ENCODE measurements at regions not wholly inside any gene's neighbourhood (a gene's known extent, or its start where the extent isn't known, plus 50 kb on each side); places are given as distances from the start of the nearest gene placed in this dataset.

- ATAC-seq (no peak), DNase-seq (ENCODE audit: low read depth, low spot score) (no peak)
- Histone ChIP-seq H3K4me1 (ENCODE audit: control insufficient read depth, insufficient read depth, low read length) (no peaks in the 10 kb centered on the region), H3K9me3 (ENCODE audit: control insufficient read depth, insufficient read depth, low read depth, low read length) (no peaks in the 10 kb centered on the region), H3K4me3 (ENCODE audit: low read depth in 2 of 2, low read length in 2 of 2) (no peak overlapping the region), H3K36me3 (ENCODE audit: control insufficient read depth, insufficient read depth, low read length) (no peaks in the 10 kb centered on the region), H3K27ac (ENCODE audit: low read length) (no peak overlapping the region), H3K27me3 (ENCODE audit: control insufficient read depth, insufficient read depth, low read length) (no peaks in the 10 kb centered on the region)
- TF ChIP-seq, protein P1, sequence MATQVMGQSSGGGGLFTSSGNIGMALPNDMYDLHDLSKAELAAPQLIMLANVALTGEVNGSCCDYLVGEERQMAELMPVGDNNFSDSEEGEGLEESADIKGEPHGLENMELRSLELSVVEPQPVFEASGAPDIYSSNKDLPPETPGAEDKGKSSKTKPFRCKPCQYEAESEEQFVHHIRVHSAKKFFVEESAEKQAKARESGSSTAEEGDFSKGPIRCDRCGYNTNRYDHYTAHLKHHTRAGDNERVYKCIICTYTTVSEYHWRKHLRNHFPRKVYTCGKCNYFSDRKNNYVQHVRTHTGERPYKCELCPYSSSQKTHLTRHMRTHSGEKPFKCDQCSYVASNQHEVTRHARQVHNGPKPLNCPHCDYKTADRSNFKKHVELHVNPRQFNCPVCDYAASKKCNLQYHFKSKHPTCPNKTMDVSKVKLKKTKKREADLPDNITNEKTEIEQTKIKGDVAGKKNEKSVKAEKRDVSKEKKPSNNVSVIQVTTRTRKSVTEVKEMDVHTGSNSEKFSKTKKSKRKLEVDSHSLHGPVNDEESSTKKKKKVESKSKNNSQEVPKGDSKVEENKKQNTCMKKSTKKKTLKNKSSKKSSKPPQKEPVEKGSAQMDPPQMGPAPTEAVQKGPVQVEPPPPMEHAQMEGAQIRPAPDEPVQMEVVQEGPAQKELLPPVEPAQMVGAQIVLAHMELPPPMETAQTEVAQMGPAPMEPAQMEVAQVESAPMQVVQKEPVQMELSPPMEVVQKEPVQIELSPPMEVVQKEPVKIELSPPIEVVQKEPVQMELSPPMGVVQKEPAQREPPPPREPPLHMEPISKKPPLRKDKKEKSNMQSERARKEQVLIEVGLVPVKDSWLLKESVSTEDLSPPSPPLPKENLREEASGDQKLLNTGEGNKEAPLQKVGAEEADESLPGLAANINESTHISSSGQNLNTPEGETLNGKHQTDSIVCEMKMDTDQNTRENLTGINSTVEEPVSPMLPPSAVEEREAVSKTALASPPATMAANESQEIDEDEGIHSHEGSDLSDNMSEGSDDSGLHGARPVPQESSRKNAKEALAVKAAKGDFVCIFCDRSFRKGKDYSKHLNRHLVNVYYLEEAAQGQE (IDR thresholded peaks at IDR 0.05; ENCODE audit: insufficient read depth in 1 of 2, low read depth in 2 of 2, low read length in 1 of 2): no peak
- TF ChIP-seq, protein P2, sequence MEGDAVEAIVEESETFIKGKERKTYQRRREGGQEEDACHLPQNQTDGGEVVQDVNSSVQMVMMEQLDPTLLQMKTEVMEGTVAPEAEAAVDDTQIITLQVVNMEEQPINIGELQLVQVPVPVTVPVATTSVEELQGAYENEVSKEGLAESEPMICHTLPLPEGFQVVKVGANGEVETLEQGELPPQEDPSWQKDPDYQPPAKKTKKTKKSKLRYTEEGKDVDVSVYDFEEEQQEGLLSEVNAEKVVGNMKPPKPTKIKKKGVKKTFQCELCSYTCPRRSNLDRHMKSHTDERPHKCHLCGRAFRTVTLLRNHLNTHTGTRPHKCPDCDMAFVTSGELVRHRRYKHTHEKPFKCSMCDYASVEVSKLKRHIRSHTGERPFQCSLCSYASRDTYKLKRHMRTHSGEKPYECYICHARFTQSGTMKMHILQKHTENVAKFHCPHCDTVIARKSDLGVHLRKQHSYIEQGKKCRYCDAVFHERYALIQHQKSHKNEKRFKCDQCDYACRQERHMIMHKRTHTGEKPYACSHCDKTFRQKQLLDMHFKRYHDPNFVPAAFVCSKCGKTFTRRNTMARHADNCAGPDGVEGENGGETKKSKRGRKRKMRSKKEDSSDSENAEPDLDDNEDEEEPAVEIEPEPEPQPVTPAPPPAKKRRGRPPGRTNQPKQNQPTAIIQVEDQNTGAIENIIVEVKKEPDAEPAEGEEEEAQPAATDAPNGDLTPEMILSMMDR (IDR thresholded peaks at IDR 0.05): no peak
- no peak for TF ChIP-seq TCF7L2 (IDR thresholded peaks at IDR 0.05; ENCODE audit: low read depth, low read length)
- no peak for TF ChIP-seq POLR2AphosphoS5 (IDR thresholded peaks at IDR 0.05; ENCODE audit: low read depth, low read length)
- TF ChIP-seq SIN3A (IDR thresholded peaks at IDR 0.05; ENCODE audit: borderline replicate concordance, insufficient read depth, low read depth, low read length): no peak
- ChIA-PET CTCF (no interaction called here), POLR2A (no interaction called here)
- intact Hi-C loops (cut with micrococcal nuclease; ENCODE audit: unreplicated experiment) (no loop called here), in situ Hi-C loops (cut with HindIII; ENCODE audit: low pct_unique_long_range_greater_than_20kb, low sequenced_read_pairs) (no loop called here)
- BruUV-seq (replicated peaks): no TSS peak
These were observed 1140.9 kb downstream of the BRD1 start for GRCh38 chr22:48686694-48687302.

DNA sequence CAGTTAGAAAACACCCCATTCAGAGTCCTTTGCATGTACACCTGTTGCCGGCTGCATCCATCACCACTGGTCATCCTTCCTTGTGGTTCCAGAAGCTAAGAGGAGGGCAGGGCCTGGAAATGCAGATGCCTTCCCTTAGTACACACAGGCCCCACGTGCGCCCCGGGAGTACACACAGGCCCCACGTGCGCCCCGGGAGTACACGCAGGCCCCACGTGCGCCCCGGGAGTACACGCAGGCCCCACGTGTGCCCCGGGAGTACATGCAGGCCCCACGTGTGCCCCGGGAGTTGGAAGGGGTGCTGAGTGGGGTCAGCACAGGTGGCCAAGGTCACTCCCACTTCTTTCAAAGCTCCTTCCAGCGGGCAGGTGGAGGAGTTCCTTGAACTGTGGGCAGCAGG is 1141.9 kb downstream of the BRD1 start:
- Histone ChIP-seq H3K27me3 (ENCODE audit: control insufficient read depth, insufficient read depth, low read length) (no peaks in the 10 kb centered on the region), H3K4me1 (ENCODE audit: control insufficient read depth, insufficient read depth, low read length) (no peaks in the 10 kb centered on the region), H3K4me3 (ENCODE audit: low read depth in 2 of 2, low read length in 2 of 2) (no peak overlapping the region), H3K27ac (ENCODE audit: low read length) (no peak overlapping the region), H3K9me3 (ENCODE audit: control insufficient read depth, insufficient read depth, low read depth, low read length) (no peaks in the 10 kb centered on the region), H3K36me3 (ENCODE audit: control insufficient read depth, insufficient read depth, low read length) (no peaks in the 10 kb centered on the region)
- POLR2A ChIA-PET: no interaction called here
- no peak for TF ChIP-seq TCF7L2 (IDR thresholded peaks at IDR 0.05; ENCODE audit: low read depth, low read length)
- no peak for TF ChIP-seq SIN3A (IDR thresholded peaks at IDR 0.05; ENCODE audit: borderline replicate concordance, insufficient read depth, low read depth, low read length)
- TF ChIP-seq, protein P1 (IDR thresholded peaks at IDR 0.05; ENCODE audit: insufficient read depth in 1 of 2, low read depth in 2 of 2, low read length in 1 of 2): no peak
- in situ Hi-C loops (cut with HindIII; ENCODE audit: low pct_unique_long_range_greater_than_20kb, low sequenced_read_pairs): no loop called here
- intact Hi-C loops (cut with micrococcal nuclease; ENCODE audit: unreplicated experiment): no loop called here
- no peak for ATAC-seq
- CTCF ChIA-PET: no interaction called here
- DNase-seq (ENCODE audit: low read depth, low spot score): no peak
- BruUV-seq (replicated peaks): no TSS peak

All from Panc1 (cell line).